HEK293 (cell line): ENCODE measurements at regions not wholly inside any gene's neighbourhood (a gene's known extent, or its start where the extent isn't known, plus 50 kb on each side); places are given as distances from the start of the nearest gene placed in this dataset.

Experiments
- CTCF ChIA-PET: fragments of 350-600 bp; formaldehyde crosslinking; extraction: SDS; loops from one replicate; lab custom pipeline; 2021; ENCODE audit warnings: antibody characterized with exemption; lab: Yijun Ruan, JAX
- POLR2A ChIA-PET: fragments of 300-600 bp; formaldehyde crosslinking; extraction: SDS; loops from one replicate; lab custom pipeline; 2020; ENCODE audit warnings: antibody characterized with exemption, inconsistent platforms; lab: Yijun Ruan, JAX
- H3K27ac ChIP-seq: fragments of 200-500 bp; sonication (Bioruptor generic); 2 replicates; pipeline ENCODE4 v1.5.1; 2014; ENCODE audit warnings: low read depth, low read length, control low read depth, inconsistent platforms; ENCODE audit errors: extremely low read depth
- H3K36me3 ChIP-seq, 2 experiments: fragments of 200-500 bp in 1 of 2; sonication (Bioruptor generic) in 1 of 2; 1 replicate in 1 of 2; 2 replicates in 1 of 2; pipeline ENCODE4 v1.5.1; 2014 to 2017; ENCODE audit warnings: inconsistent platforms in 2 of 2, low read length in 2 of 2; ENCODE audit not compliant: control insufficient read depth in 2 of 2, insufficient read depth in 1 of 2
- H3K4me1 ChIP-seq: fragments of 200-500 bp; sonication (Bioruptor generic); 2 replicates; pipeline ENCODE4 v1.5.1; 2014; ENCODE audit warnings: mild to moderate bottlenecking, low read length, inconsistent platforms; ENCODE audit not compliant: control insufficient read depth, insufficient read depth
- H3K4me3 ChIP-seq: 2 replicates; pipeline ENCODE4 v1.5.1; 2011; ENCODE audit warnings: low read depth, mild to moderate bottlenecking, control low read depth, low read length, moderate library complexity
- H3K9me3 ChIP-seq: fragments of 200-500 bp; sonication (Bioruptor generic); 2 replicates; pipeline ENCODE4 v1.5.1; 2014; ENCODE audit warnings: low read depth, low read length, inconsistent platforms; ENCODE audit not compliant: control insufficient read depth, insufficient read depth
- AEBP2 ChIP-seq: fragments of 450-650 bp; formaldehyde crosslinking; IDR thresholded peaks from 2 replicates; pipeline ENCODE4 v1.5.1; 2016; ENCODE audit warnings: missing biosample characterization, missing genetic modification characterization, borderline replicate concordance
- HIC1 ChIP-seq: fragments of 450-650 bp; formaldehyde crosslinking; IDR thresholded peaks from 2 replicates; pipeline ENCODE4 v1.5.1; 2016; ENCODE audit warnings: missing biosample characterization, missing genetic modification characterization
- IKZF3 ChIP-seq: fragments of 450-650 bp; IDR thresholded peaks from 2 replicates; pipeline ENCODE4 v1.5.0; 2018; ENCODE audit warnings: missing biosample characterization, mild to moderate bottlenecking, missing genetic modification characterization, moderate library complexity
- MYNN ChIP-seq: fragments of 450-650 bp; formaldehyde crosslinking; IDR thresholded peaks from 2 replicates; pipeline ENCODE4 v1.5.1; 2016; ENCODE audit warnings: missing biosample characterization, missing genetic modification characterization, borderline replicate concordance
- PRDM10 ChIP-seq: fragments of 450-650 bp; formaldehyde crosslinking; IDR thresholded peaks from 2 replicates; pipeline ENCODE4 v1.5.1; 2016; ENCODE audit warnings: missing biosample characterization, missing genetic modification characterization
- YY1 ChIP-seq: fragments of 450-650 bp; formaldehyde crosslinking; IDR thresholded peaks from 2 replicates; pipeline ENCODE4 v1.5.1; 2018; ENCODE audit warnings: missing biosample characterization, missing genetic modification characterization
- ZBTB6 ChIP-seq: fragments of 450-650 bp; formaldehyde crosslinking; IDR thresholded peaks from 2 replicates; pipeline ENCODE4 v1.5.1; 2017; ENCODE audit warnings: missing biosample characterization, missing genetic modification characterization
- ZFP41 ChIP-seq: fragments of 450-650 bp; formaldehyde crosslinking; IDR thresholded peaks from 2 replicates; pipeline ENCODE4 v1.5.1; 2016; ENCODE audit warnings: missing biosample characterization, missing genetic modification characterization, borderline replicate concordance
- ZNF132 ChIP-seq: fragments of 450-650 bp; formaldehyde crosslinking; IDR thresholded peaks from 2 replicates; pipeline ENCODE4 v1.5.1; 2017; ENCODE audit warnings: missing biosample characterization, missing genetic modification characterization, borderline replicate concordance
- ZNF211 ChIP-seq: fragments of 450-650 bp; formaldehyde crosslinking; IDR thresholded peaks from 2 replicates; pipeline ENCODE4 v1.5.1; 2016; ENCODE audit warnings: low read depth, missing biosample characterization, missing genetic modification characterization
- ZNF248 ChIP-seq: fragments of 450-650 bp; formaldehyde crosslinking; IDR thresholded peaks from 2 replicates; pipeline ENCODE4 v1.5.1; 2017; ENCODE audit warnings: missing biosample characterization, missing genetic modification characterization
- ZNF292 ChIP-seq: fragments of 450-650 bp; formaldehyde crosslinking; IDR thresholded peaks from 2 replicates; pipeline ENCODE4 v1.5.1; 2016; ENCODE audit warnings: low read depth, missing biosample characterization, missing genetic modification characterization, borderline replicate concordance
- ZNF324 ChIP-seq: fragments of 450-650 bp; formaldehyde crosslinking; IDR thresholded peaks from 2 replicates; pipeline ENCODE4 v1.5.1; 2016; ENCODE audit warnings: missing biosample characterization, missing genetic modification characterization
- ZNF391 ChIP-seq: fragments of 450-650 bp; formaldehyde crosslinking; IDR thresholded peaks from 2 replicates; pipeline ENCODE4 v1.5.1; 2016; ENCODE audit warnings: low read depth, missing biosample characterization, missing genetic modification characterization, borderline replicate concordance
- ZNF529 ChIP-seq: fragments of 450-650 bp; formaldehyde crosslinking; IDR thresholded peaks from 2 replicates; pipeline ENCODE4 v1.5.1; 2017; ENCODE audit warnings: missing genetic modification characterization, missing biosample characterization; ENCODE audit not compliant: insufficient replicate concordance
- ZNF548 ChIP-seq: fragments of 450-650 bp; formaldehyde crosslinking; IDR thresholded peaks from 2 replicates; pipeline ENCODE4 v1.5.1; 2016; ENCODE audit warnings: missing biosample characterization, missing genetic modification characterization
- ZNF549 ChIP-seq: fragments of 450-650 bp; IDR thresholded peaks from 2 replicates; pipeline ENCODE4 v1.5.1; 2018; ENCODE audit warnings: missing biosample characterization, missing genetic modification characterization, mild to moderate bottlenecking, inconsistent platforms, moderate library complexity
- ZNF555 ChIP-seq: fragments of 450-650 bp; formaldehyde crosslinking; conservative IDR thresholded peaks from 2 replicates; pipeline ENCODE4 v1.5.1; 2017; ENCODE audit warnings: missing biosample characterization, mild to moderate bottlenecking, missing genetic modification characterization, inconsistent platforms
- ZNF585B ChIP-seq: fragments of 450-650 bp; formaldehyde crosslinking; IDR thresholded peaks from 2 replicates; pipeline ENCODE4 v1.5.1; 2016; ENCODE audit warnings: missing biosample characterization, missing genetic modification characterization
- ZNF626 ChIP-seq: fragments of 450-650 bp; sonication (Bioruptor Pico); formaldehyde crosslinking; IDR thresholded peaks from 2 replicates; pipeline ENCODE4 v1.5.1; 2018; ENCODE audit warnings: missing biosample characterization, missing genetic modification characterization, inconsistent platforms
- ZNF792 ChIP-seq: fragments of 450-650 bp; formaldehyde crosslinking; IDR thresholded peaks from 2 replicates; pipeline ENCODE4 v1.5.1; 2016; ENCODE audit warnings: missing biosample characterization, missing genetic modification characterization

- no peak for TF ChIP-seq ZNF391 (tag by site-specific recombination)
- TF ChIP-seq AEBP2 (tag by site-specific recombination): no peak
- TF ChIP-seq HIC1 (tag by site-specific recombination): no peak
Measured at GRCh38 chr4:45043911-45044310, 317.6 kb upstream of the GNPDA2 start (continued).

GRCh38 chr4:45036677-45037076 is 310.3 kb upstream of the GNPDA2 start:
- ChIA-PET CTCF (no interaction called here), POLR2A (no interaction called here)
- Histone ChIP-seq H3K36me3 (no peaks in the 10 kb centered on the region), H3K4me3 (no peak overlapping the region), H3K9me3 (no peaks in the 10 kb centered on the region), H3K27ac (no peak overlapping the region), H3K4me1 (no peaks in the 10 kb centered on the region)
- TF ChIP-seq ZNF555 (tag by site-specific recombination) (no peak), PRDM10 (tag by site-specific recombination) (no peak), ZNF585B (no peak), ZNF626 (no peak), ZNF248 (tag by site-specific recombination) (no peak), ZNF792 (tag by site-specific recombination) (no peak), ZBTB6 (tag by site-specific recombination) (no peak), ZNF549 (no peak), YY1 (tag by site-specific recombination) (no peak), ZNF548 (tag by site-specific recombination) (no peak), MYNN (tag by site-specific recombination) (no peak), ZNF324 (tag by site-specific recombination) (no peak), ZNF529 (no peak), ZNF132 (tag by site-specific recombination) (no peak), ZFP41 (tag by site-specific recombination) (no peak), IKZF3 (tag by site-specific recombination) (no peak), ZNF292 (tag by site-specific recombination) (no peak), ZNF211 (tag by site-specific recombination) (no peak)
